Endothelial cell (in vitro differentiated cells): ENCODE measurements at regions not wholly inside any gene's neighbourhood (a gene's known extent, or its start where the extent isn't known, plus 50 kb on each side); places are given as distances from the start of the nearest gene placed in this dataset.

Source experiments
- DNase-seq: peaks from one replicate; pipeline ENCODE4 v3.0.0; 2021; ENCODE audit warnings: low spot score
- H3K27ac Mint-ChIP-seq: one replicate; pipeline ENCODE4 v1.8.0; 2021; ENCODE audit warnings: mixed read lengths, inconsistent platforms; ENCODE audit not compliant: unreplicated experiment
- H3K27me3 Mint-ChIP-seq: one replicate; pipeline ENCODE4 v1.8.0; 2021; ENCODE audit warnings: mild to moderate bottlenecking, moderate library complexity, mixed read lengths, inconsistent platforms; ENCODE audit not compliant: unreplicated experiment
- H3K36me3 Mint-ChIP-seq: one replicate; pipeline ENCODE4 v1.8.0; 2021; ENCODE audit warnings: mild to moderate bottlenecking, low read depth, mixed read lengths, inconsistent platforms; ENCODE audit not compliant: unreplicated experiment
- H3K4me1 Mint-ChIP-seq: one replicate; pipeline ENCODE4 v1.8.0; 2021; ENCODE audit warnings: mild to moderate bottlenecking, mixed read lengths, inconsistent platforms; ENCODE audit not compliant: unreplicated experiment
- H3K4me3 Mint-ChIP-seq: one replicate; pipeline ENCODE4 v1.8.0; 2021; ENCODE audit warnings: mild to moderate bottlenecking, mixed read lengths, inconsistent platforms; ENCODE audit not compliant: unreplicated experiment
- H3K9me3 Mint-ChIP-seq: one replicate; pipeline ENCODE4 v1.8.0; 2021; ENCODE audit warnings: mixed read lengths, inconsistent platforms; ENCODE audit not compliant: unreplicated experiment
- TF ChIP-seq, protein P1 (sequence below): fragments of 200-600 bp; sonication (generic); IDR thresholded peaks from one replicate; pipeline ENCODE4 v1.5.0; 2021; ENCODE audit warnings: antibody characterized with exemption; ENCODE audit not compliant: unreplicated experiment

GRCh38 chr2:52139241-52139640, 1107.3 kb upstream of the NRXN1 start:
- TF ChIP-seq, protein P1, sequence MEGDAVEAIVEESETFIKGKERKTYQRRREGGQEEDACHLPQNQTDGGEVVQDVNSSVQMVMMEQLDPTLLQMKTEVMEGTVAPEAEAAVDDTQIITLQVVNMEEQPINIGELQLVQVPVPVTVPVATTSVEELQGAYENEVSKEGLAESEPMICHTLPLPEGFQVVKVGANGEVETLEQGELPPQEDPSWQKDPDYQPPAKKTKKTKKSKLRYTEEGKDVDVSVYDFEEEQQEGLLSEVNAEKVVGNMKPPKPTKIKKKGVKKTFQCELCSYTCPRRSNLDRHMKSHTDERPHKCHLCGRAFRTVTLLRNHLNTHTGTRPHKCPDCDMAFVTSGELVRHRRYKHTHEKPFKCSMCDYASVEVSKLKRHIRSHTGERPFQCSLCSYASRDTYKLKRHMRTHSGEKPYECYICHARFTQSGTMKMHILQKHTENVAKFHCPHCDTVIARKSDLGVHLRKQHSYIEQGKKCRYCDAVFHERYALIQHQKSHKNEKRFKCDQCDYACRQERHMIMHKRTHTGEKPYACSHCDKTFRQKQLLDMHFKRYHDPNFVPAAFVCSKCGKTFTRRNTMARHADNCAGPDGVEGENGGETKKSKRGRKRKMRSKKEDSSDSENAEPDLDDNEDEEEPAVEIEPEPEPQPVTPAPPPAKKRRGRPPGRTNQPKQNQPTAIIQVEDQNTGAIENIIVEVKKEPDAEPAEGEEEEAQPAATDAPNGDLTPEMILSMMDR = no peak
- DNase-seq = no peak
- Mint-ChIP-seq H3K4me1 (no peaks in the 10 kb centered on the region), H3K27ac (no peak overlapping the region), H3K4me3 (no peak overlapping the region), H3K27me3 (no peaks in the 10 kb centered on the region), H3K9me3 (no peaks in the 10 kb centered on the region), H3K36me3 (no peaks in the 10 kb centered on the region)

DNA sequence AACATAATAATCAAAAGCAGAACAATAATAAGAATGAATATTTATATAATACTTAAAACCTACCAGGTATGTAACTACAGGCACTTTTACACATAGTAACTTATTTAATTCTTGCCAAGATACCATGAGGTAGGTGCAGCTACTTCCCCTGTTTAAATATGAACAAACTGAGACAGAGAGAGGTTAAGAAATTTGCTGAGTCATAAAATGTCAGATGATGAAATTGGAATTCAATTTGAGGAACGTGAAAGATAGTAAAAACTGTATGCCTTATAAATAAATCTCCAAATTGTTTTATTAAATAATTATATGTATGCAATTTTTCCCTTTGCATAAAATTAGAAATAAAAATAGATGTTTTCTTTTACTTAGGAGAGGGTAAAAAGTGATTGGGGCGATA, 1103.3 kb upstream of the NRXN1 start:
- no peak overlapping the region for H3K4me3 Mint-ChIP-seq
- H3K4me1 Mint-ChIP-seq = no peaks in the 10 kb centered on the region
- H3K36me3 Mint-ChIP-seq = no peaks in the 10 kb centered on the region
- no peak for DNase-seq
- H3K27me3 Mint-ChIP-seq = no peaks in the 10 kb centered on the region
- TF ChIP-seq, protein P1 = no peak
- H3K9me3 Mint-ChIP-seq = no peaks in the 10 kb centered on the region
- no peak overlapping the region for H3K27ac Mint-ChIP-seq

DNA sequence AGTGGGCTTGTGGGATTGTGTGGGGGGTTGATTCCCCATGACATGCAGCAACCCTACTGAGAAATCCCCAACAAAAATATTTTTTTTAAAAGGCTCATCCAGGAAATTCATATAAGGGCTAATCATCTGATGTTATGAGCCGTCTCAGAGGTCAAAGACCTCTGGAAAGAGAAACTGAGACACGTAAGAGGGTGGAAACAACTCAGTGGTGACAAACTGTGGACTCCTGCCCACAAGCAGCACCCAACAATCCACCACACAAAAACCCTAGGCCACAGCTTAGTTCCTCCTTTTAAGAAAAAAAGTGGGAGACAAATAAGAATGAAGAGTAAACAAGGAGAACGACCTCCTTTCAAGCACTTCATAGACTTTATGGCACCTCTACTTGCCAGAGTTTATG, 1096.1 kb upstream of the NRXN1 start:
- Mint-ChIP-seq H3K27ac (no peak overlapping the region), H3K4me1 (peaks cover 9% of the 10 kb centered on the region), H3K4me3 (no peak overlapping the region), H3K27me3 (no peaks in the 10 kb centered on the region), H3K36me3 (no peaks in the 10 kb centered on the region), H3K9me3 (no peaks in the 10 kb centered on the region)
- no peak for DNase-seq
- TF ChIP-seq, protein P1 = no peak

- H3K27me3 Mint-ChIP-seq = no peaks in the 10 kb centered on the region
- H3K36me3 Mint-ChIP-seq = no peaks in the 10 kb centered on the region
- no peaks in the 10 kb centered on the region for H3K9me3 Mint-ChIP-seq
- DNase-seq = no peak
- peaks cover 9% of the 10 kb centered on the region for H3K4me1 Mint-ChIP-seq
- TF ChIP-seq, protein P1 = no peak
- H3K27ac Mint-ChIP-seq = no peak overlapping the region
- H3K4me3 Mint-ChIP-seq = no peak overlapping the region
Measured at GRCh38 chr2:52127527-52127926, 1095.6 kb upstream of the NRXN1 start.

GRCh38 chr2:52117299-52117698, 1085.4 kb upstream of the NRXN1 start:
- H3K4me1 Mint-ChIP-seq = no peaks in the 10 kb centered on the region
- no peak overlapping the region for H3K4me3 Mint-ChIP-seq
- H3K27ac Mint-ChIP-seq = no peak overlapping the region
- no peaks in the 10 kb centered on the region for H3K36me3 Mint-ChIP-seq
- no peak for DNase-seq
- TF ChIP-seq, protein P1 = no peak
- no peaks in the 10 kb centered on the region for H3K27me3 Mint-ChIP-seq
- no peaks in the 10 kb centered on the region for H3K9me3 Mint-ChIP-seq
